Large intestine (tissue), 3 donors: ENCODE measurements at regions not wholly inside any gene's neighbourhood (a gene's known extent, or its start where the extent isn't known, plus 50 kb on each side); places are given as distances from the start of the nearest gene placed in this dataset.
"Not testable (repeated sequence)": the region's sequence is repeated elsewhere in the genome, so short reads cannot be mapped to it uniquely, and the experiment has no call there.

Source experiments
- DNase-seq, 2 donors: peaks; one replicate each; pipeline versions ENCODE4 v3.0.0 to v3.0.0-alpha.2; 2013
- H3K27ac ChIP-seq: one replicate; pipeline ENCODE4 v1.5.1; 2013; ENCODE audit warnings: low read length
- H3K27me3 ChIP-seq: 2 replicates; pipeline ENCODE4 v1.6.1; 2013; ENCODE audit warnings: low read length; ENCODE audit not compliant: control insufficient read depth, insufficient read depth
- H3K36me3 ChIP-seq: 2 replicates; pipeline ENCODE4 v1.6.1; 2013; ENCODE audit warnings: low read length; ENCODE audit not compliant: control insufficient read depth, insufficient read depth
- H3K4me1 ChIP-seq: one replicate; pipeline ENCODE4 v1.6.1; 2013; ENCODE audit warnings: low read length; ENCODE audit not compliant: control insufficient read depth, insufficient read depth
- H3K4me3 ChIP-seq: one replicate; pipeline ENCODE4 v1.5.1; 2013; ENCODE audit warnings: low read length
- H3K9me3 ChIP-seq: one replicate; pipeline ENCODE4 v1.6.1; 2013; ENCODE audit warnings: mild to moderate bottlenecking, low read depth, low read length, moderate library complexity; ENCODE audit not compliant: control insufficient read depth
- WGBS: methylation state at CpG from one replicate; pipeline ENCODE4 v1.1.5; 2013; ENCODE audit warnings: low lambda C conversion rate; ENCODE audit not compliant: insufficient coverage; 5-methylcytosine and 5-hydroxymethylcytosine counted together

DNA sequence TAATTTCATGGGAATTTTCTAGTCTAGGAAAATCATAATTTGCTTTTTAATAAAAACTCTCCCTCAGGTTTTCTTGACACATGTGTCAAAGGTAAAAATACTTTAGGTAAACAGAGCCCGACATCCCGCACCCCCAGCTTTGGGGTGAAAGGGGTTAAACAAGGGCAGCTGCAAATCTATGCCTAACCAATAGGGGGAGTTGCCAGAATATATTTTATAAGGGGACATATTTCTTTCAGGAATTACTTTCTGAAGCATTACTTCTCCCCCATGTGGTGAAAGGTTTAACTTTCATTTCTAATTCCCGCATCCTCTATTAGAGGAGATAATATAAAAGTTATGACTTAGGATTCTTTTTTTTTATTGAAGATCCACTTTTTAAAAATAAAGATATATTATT, 53.9 kb upstream of the HEPH start:
- no peaks in the 10 kb centered on the region for H3K9me3 ChIP-seq
- no peak overlapping the region for H3K27ac ChIP-seq
- DNase-seq: peak in 1 of 2 donors; percentile 19
- no peaks in the 10 kb centered on the region for H3K27me3 ChIP-seq
- no CpG with 5 or more reads among the region's 3 CpGs for WGBS
- no peaks in the 10 kb centered on the region for H3K4me1 ChIP-seq
- H3K4me3 ChIP-seq: no peak overlapping the region
- H3K36me3 ChIP-seq: no peaks in the 10 kb centered on the region

DNA sequence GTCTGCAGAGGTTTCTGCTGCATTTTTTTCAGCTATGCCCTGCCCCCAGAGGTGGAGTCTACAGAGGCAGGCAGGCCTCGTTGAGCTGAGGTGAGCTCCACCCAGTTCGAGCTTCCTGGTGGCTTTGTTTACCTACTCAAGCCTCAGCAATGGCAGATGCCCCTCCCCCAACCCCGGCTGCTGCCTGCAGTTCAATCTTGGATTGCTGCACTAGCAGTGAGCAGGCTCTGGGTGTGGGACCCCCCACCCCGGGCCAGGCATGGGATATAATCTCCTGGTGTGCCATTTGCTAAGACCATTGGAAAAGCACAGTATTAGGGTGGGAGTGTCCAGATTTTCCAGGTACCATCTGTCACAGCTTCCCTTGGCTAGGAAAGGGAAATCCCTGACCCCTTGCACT, 56.2 kb upstream of the HEPH start:
- not testable (repeated sequence) for H3K36me3 ChIP-seq, H3K27me3 ChIP-seq, DNase-seq, H3K27ac ChIP-seq, H3K9me3 ChIP-seq, H3K4me3 ChIP-seq, H3K4me1 ChIP-seq
- no CpG with 5 or more reads among the region's 4 CpGs for WGBS

DNA sequence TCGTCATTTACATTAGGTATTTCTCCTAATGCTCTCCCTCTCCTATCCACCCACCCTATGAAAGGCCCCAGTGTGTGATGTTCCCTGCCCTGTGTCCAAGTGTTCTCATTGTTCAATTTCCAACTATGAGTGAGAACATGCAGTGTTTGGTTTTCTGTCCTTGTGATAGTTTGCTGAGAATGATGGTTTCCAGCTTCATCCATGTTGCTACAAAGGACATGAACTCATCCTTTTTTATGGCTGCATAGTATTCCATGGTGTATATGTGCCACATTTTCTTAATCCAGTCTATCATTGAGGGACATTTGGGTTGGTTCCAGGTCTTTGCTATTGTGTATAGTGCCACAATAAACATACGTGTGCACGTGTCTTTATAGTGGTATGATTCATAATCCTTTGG, 61.6 kb upstream of the HEPH start:
- H3K36me3 ChIP-seq, H3K9me3 ChIP-seq, H3K4me1 ChIP-seq, H3K27me3 ChIP-seq, DNase-seq, H3K4me3 ChIP-seq, H3K27ac ChIP-seq: not testable (repeated sequence)
- WGBS: no CpG with 5 or more reads among the region's 3 CpGs

DNA sequence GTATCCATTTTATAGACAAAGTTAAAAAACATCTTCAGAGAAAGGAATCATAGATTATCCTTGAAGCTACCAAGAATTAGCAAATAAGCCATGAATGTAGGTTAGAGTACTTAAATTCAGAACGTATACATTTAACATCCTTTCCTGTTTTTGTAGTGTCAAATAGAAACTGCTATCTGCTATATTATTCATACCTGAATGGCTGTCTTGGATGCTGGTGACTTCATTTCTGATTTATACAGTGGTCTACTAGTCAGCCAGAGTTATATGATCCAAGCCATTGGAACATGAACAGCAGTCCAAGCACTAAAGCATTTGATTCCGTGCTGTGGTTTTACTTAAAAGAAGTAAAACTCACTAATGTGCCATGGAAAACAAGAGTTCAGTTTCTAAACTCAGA, 58.3 kb upstream of the VSIG4 start:
- Histone ChIP-seq H3K27ac (no peak overlapping the region), H3K4me3 (no peak overlapping the region), H3K4me1 (no peaks in the 10 kb centered on the region), H3K36me3 (no peaks in the 10 kb centered on the region), H3K9me3 (no peaks in the 10 kb centered on the region), H3K27me3 (no peaks in the 10 kb centered on the region)
- WGBS: no CpG with 5 or more reads among the region's 2 CpGs
- no peak for DNase-seq

DNA sequence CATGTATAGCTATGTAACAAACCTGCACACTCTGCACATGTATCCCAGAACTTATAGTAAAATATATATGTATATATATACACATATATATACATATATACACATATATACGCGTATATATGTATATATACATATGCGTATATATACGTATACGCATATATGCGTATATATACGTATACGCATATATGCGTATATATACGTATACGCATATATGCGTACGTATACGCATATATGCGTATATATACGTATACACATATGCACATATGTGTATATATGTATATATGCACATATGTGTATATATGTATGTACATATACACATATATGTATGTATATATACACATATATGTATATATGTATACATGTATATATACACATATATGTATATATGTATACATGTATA, 57.1 kb upstream of the VSIG4 start:
- no CpG with 5 or more reads among the region's 16 CpGs for WGBS

DNA sequence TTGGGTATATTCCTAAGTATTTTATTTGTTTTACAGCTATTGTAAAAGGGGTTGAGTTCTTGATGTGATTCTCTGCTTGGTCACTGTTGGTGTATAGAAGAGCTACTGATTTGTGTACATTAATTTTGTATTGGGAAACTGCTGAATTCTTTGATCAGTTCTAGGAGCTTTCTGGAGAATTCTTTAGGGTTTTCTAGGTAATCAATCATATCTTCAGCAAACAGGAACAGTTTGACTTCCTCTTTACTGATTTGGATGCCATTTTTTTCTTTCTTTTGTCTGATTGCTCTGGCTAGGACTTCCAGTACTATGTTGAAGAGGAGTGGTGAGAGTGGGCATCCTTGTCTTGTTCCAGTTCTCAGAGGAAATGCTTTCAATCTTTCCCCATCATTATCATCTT, 50.1 kb upstream of the VSIG4 start:
- not testable (repeated sequence) for H3K4me1 ChIP-seq, H3K9me3 ChIP-seq, H3K4me3 ChIP-seq, H3K27ac ChIP-seq, DNase-seq, H3K36me3 ChIP-seq, H3K27me3 ChIP-seq

More for the DNA sequence above, 57.1 kb upstream of the VSIG4 start:
- H3K9me3 ChIP-seq, H3K27me3 ChIP-seq, H3K4me1 ChIP-seq, H3K4me3 ChIP-seq, H3K36me3 ChIP-seq, DNase-seq, H3K27ac ChIP-seq: not testable (repeated sequence)
